ENCODE measurements at regions not wholly inside any gene's neighbourhood (a gene's known extent, or its start where the extent isn't known, plus 50 kb on each side); places are given as distances from the start of the nearest gene placed in this dataset.

DNA sequence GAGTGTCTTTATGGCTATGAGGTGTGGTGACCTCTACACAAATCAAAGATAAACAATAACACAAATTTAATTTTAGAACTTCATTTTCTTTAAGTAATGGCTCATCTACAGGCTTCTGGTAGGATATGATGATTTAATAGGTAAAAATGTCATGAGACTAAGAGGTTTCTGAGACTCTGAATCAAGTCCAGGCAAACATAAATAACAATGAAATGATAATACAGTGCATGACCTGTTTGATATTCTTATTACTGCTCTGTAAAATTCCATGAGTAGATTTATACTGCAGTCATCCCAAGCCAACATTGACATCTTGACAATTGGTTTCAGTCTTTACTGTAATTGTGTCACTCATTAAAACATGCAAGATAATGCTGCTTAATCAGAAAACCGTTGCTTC, 936.8 kb downstream of the MCTP2 start:
- no peak for ATAC-seq
- no peak for TF ChIP-seq ZFP30 (CRISPR knock-in tag; IDR thresholded peaks at IDR 0.05)
- TF ChIP-seq, protein P1, sequence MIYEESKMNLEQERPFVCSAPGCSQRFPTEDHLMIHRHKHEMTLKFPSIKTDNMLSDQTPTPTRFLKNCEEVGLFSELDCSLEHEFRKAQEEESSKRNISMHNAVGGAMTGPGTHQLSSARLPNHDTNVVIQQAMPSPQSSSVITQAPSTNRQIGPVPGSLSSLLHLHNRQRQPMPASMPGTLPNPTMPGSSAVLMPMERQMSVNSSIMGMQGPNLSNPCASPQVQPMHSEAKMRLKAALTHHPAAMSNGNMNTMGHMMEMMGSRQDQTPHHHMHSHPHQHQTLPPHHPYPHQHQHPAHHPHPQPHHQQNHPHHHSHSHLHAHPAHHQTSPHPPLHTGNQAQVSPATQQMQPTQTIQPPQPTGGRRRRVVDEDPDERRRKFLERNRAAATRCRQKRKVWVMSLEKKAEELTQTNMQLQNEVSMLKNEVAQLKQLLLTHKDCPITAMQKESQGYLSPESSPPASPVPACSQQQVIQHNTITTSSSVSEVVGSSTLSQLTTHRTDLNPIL (CRISPR knock-in tag; IDR thresholded peaks at IDR 0.05; ENCODE audit: low read depth): no peak

DNA sequence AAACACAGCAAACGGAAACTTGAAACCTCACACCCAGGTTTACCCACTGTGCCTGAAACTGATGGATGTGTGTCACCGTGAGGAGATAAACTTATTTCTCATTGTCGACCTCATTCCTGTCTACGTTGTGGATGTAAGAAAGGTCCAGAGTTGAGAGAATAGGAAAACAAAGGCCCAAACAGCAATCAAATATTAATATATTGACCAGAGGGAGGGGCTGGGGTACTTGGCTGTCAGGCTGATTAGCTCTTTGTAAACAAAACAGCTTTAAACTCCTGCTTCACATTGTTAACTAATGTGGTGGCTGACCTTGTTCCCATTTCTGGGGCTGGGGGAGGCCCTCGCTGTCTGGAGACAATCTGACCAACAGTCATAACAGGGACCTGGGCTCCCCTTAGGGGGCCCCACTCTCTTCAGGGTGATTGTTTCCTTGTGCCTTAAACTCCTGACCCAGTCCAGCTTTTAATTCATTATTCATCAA, 937.6 kb downstream of the MCTP2 start:
- TF ChIP-seq, protein P1 (CRISPR knock-in tag; IDR thresholded peaks at IDR 0.05; ENCODE audit: low read depth): no peak
- TF ChIP-seq ARNTL (CRISPR knock-in tag; IDR thresholded peaks at IDR 0.05; ENCODE audit: borderline replicate concordance, low read depth) (no peak), RARB (CRISPR knock-in tag; IDR thresholded peaks at IDR 0.05) (no peak), ESRRG (CRISPR knock-in tag; IDR thresholded peaks at IDR 0.05) (no peak), ZNF70 (CRISPR knock-in tag; IDR thresholded peaks at IDR 0.05) (no peak), PPARA (CRISPR knock-in tag; IDR thresholded peaks at IDR 0.05; ENCODE audit: borderline replicate concordance) (no peak), ZC3H10 (CRISPR knock-in tag; IDR thresholded peaks at IDR 0.05) (no peak), TOX (CRISPR knock-in tag; IDR thresholded peaks at IDR 0.05; ENCODE audit: borderline replicate concordance) (no peak), ISL1 (CRISPR knock-in tag; IDR thresholded peaks at IDR 0.05) (no peak), CSDC2 (CRISPR knock-in tag; IDR thresholded peaks at IDR 0.05) (no peak), ZNF8 (CRISPR knock-in tag; IDR thresholded peaks at IDR 0.05) (no peak)
- TF ChIP-seq, protein P2, sequence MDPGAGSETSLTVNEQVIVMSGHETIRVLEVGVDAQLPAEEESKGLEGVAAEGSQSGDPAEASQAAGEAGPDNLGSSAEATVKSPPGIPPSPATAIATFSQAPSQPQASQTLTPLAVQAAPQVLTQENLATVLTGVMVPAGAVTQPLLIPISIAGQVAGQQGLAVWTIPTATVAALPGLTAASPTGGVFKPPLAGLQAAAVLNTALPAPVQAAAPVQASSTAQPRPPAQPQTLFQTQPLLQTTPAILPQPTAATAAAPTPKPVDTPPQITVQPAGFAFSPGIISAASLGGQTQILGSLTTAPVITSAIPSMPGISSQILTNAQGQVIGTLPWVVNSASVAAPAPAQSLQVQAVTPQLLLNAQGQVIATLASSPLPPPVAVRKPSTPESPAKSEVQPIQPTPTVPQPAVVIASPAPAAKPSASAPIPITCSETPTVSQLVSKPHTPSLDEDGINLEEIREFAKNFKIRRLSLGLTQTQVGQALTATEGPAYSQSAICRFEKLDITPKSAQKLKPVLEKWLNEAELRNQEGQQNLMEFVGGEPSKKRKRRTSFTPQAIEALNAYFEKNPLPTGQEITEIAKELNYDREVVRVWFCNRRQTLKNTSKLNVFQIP (CRISPR knock-in tag; IDR thresholded peaks at IDR 0.05; ENCODE audit: borderline replicate concordance, low read depth): no peak
- no peak for ATAC-seq

DNA sequence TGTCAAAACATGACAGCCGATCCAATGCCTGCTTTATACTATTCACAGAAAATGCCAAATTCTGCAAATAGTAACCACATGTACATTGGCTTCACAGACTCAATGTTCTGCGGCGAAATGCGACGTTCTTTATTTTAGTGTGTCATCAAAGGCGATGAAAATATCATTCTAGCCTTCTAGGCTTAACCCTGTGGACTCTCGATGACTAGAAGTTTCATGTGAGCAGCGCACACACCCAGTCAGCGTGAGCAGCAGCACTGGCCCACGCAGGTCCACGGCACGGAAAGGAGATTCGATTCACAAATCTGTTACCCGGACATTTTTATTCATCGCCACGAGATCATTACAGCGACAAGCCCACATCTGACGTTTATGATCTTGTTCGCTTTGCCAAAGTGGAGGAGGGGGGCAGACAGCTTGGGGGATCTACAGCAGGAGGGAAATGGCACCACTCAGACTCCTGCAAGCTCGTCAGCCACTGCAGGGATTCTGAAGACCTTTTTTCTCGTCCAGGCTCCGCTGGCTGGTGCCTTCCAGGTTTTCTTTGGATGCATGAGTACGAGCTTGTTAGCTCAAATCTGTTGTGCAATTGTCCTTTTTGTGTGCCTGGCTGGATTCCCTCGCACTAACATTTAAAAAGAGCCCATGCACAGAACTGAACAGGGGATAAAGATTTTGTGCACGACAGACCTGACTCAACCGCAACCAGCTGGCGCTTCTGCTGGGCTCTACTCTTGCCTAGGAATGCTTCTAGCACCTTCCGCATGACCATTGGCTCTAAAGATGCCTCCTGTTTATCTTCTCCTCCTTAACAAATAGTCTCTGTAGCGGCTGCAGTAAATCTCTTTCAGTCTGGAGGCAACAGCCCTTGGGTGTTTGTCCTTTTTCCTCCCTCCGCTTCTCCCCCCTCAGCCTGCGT, 938.4 kb downstream of the MCTP2 start:
- TF ChIP-seq ISL1 (CRISPR knock-in tag; IDR thresholded peaks at IDR 0.05) (no peak), OSR1 (CRISPR knock-in tag; IDR thresholded peaks at IDR 0.05) (no peak), TOX (CRISPR knock-in tag; IDR thresholded peaks at IDR 0.05; ENCODE audit: borderline replicate concordance) (no peak), ARNTL (CRISPR knock-in tag; IDR thresholded peaks at IDR 0.05; ENCODE audit: borderline replicate concordance, low read depth) (no peak), TCF4 (CRISPR knock-in tag; IDR thresholded peaks at IDR 0.05; ENCODE audit: borderline replicate concordance) (no peak)
- ATAC-seq: no peak

DNA sequence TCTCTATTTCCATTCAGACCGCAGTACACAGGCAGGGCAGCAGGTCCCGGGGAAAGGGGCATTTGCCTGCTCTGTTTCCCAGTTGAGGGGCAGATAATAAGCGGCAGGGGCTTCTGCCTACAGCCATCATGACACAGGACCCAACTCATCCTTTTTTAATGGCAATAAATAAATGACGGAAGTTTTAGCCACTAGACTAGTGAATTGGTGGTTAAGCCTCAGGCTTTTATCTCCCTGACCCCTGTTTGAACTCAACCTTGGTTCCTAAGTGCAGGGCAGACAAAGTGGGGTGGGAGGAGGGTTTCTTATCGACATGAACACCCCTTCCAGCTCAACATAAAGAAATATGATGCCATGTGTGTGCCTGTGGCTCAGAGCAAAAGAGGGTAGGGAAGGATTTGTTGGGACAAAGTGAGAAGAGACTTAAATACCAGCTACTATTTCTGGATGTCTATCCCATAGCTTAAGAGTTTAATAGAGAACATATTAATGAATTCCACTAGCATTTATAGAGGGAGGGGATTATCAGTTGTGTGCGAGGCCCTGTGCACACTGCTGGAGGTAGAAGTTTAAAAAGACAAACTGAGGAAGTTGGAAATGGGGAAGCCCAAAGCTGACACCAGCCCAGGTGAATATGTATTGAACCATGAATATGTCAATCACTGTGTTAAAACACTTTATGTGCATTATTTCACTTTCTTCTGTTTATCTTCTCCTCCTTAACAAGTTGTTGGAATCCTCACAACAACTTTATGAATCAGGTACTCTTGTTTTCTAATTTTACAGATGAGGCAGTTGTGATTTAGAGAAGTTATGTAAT, 939.4 kb downstream of the MCTP2 start:
- no peak for TF ChIP-seq ZNF70 (CRISPR knock-in tag; IDR thresholded peaks at IDR 0.05)
- no peak for TF ChIP-seq CSDC2 (CRISPR knock-in tag; IDR thresholded peaks at IDR 0.05)
- no peak for TF ChIP-seq GLIS3 (CRISPR knock-in tag; IDR thresholded peaks at IDR 0.05)
- no peak for TF ChIP-seq ZFP30 (CRISPR knock-in tag; IDR thresholded peaks at IDR 0.05)
- TF ChIP-seq BACH2 (CRISPR knock-in tag; IDR thresholded peaks at IDR 0.05; ENCODE audit: borderline replicate concordance): no peak
- no peak for TF ChIP-seq TOX (CRISPR knock-in tag; IDR thresholded peaks at IDR 0.05; ENCODE audit: borderline replicate concordance)
- TF ChIP-seq, protein P1 (CRISPR knock-in tag; IDR thresholded peaks at IDR 0.05; ENCODE audit: low read depth): no peak
- no peak for TF ChIP-seq ZC3H10 (CRISPR knock-in tag; IDR thresholded peaks at IDR 0.05)
- TF ChIP-seq TCF4 (CRISPR knock-in tag; IDR thresholded peaks at IDR 0.05; ENCODE audit: borderline replicate concordance): no peak
- TF ChIP-seq, protein P3, sequence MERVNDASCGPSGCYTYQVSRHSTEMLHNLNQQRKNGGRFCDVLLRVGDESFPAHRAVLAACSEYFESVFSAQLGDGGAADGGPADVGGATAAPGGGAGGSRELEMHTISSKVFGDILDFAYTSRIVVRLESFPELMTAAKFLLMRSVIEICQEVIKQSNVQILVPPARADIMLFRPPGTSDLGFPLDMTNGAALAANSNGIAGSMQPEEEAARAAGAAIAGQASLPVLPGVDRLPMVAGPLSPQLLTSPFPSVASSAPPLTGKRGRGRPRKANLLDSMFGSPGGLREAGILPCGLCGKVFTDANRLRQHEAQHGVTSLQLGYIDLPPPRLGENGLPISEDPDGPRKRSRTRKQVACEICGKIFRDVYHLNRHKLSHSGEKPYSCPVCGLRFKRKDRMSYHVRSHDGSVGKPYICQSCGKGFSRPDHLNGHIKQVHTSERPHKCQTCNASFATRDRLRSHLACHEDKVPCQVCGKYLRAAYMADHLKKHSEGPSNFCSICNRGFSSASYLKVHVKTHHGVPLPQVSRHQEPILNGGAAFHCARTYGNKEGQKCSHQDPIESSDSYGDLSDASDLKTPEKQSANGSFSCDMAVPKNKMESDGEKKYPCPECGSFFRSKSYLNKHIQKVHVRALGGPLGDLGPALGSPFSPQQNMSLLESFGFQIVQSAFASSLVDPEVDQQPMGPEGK (CRISPR knock-in tag; IDR thresholded peaks at IDR 0.05; ENCODE audit: borderline replicate concordance): no peak
- TF ChIP-seq, protein P4, sequence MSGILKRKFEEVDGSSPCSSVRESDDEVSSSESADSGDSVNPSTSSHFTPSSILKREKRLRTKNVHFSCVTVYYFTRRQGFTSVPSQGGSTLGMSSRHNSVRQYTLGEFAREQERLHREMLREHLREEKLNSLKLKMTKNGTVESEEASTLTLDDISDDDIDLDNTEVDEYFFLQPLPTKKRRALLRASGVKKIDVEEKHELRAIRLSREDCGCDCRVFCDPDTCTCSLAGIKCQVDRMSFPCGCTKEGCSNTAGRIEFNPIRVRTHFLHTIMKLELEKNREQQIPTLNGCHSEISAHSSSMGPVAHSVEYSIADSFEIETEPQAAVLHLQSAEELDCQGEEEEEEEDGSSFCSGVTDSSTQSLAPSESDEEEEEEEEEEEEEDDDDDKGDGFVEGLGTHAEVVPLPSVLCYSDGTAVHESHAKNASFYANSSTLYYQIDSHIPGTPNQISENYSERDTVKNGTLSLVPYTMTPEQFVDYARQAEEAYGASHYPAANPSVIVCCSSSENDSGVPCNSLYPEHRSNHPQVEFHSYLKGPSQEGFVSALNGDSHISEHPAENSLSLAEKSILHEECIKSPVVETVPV (CRISPR knock-in tag; IDR thresholded peaks at IDR 0.05): no peak
- TF ChIP-seq OSR1 (CRISPR knock-in tag; IDR thresholded peaks at IDR 0.05): no peak
- no peak for TF ChIP-seq ESRRG (CRISPR knock-in tag; IDR thresholded peaks at IDR 0.05)
- no peak for TF ChIP-seq SNAI2 (CRISPR knock-in tag; IDR thresholded peaks at IDR 0.05)

More for the DNA sequence above, 939.4 kb downstream of the MCTP2 start:
- no peak for ATAC-seq

All from SK-N-SH treated with all-trans-retinoic acid at 6 μM for 48 hours (cell line).